ENCODE measurements at regions not wholly inside any gene's neighbourhood (a gene's known extent, or its start where the extent isn't known, plus 50 kb on each side); places are given as distances from the start of the nearest gene placed in this dataset.

GRCh38 chr4:106694232-106694631 lies 325.7 kb upstream of the GIMD1 start:
- H2AFZ ChIP-seq (ENCODE audit: low read length) = no peak overlapping the region
- no peak overlapping the region for H4K8ac ChIP-seq (replicated peaks; ENCODE audit: insufficient read length, low read depth, low read length)
- no peaks in the 10 kb centered on the region for H3K4me1 Mint-ChIP-seq
- no peak overlapping the region for H2AK5ac ChIP-seq (ENCODE audit: insufficient read length, low read length)
- no peak overlapping the region for H3K56ac ChIP-seq (ENCODE audit: insufficient read length, low read depth, low read length)
- no peak for DNase-seq
- H3K36me3 Mint-ChIP-seq (ENCODE audit: insufficient read depth in 1 of 3, low read depth in 3 of 3) = no peaks in the 10 kb centered on the region
- WGBS (ENCODE audit: extremely low coverage, insufficient read length, low lambda C conversion rate) = no CpG with 5 or more reads among the region's 2 CpGs
- H3K9me3 Mint-ChIP-seq = no peaks in the 10 kb centered on the region
- H4K91ac ChIP-seq (ENCODE audit: insufficient read length, low read depth, low read length) = no peak overlapping the region
- no peaks in the 10 kb centered on the region for H3K23me2 ChIP-seq (ENCODE audit: insufficient read length, low read depth, low read length, poor library complexity, severe bottlenecking)
- H2BK15ac ChIP-seq (ENCODE audit: low read depth, low read length) = no peak overlapping the region
- H3K4me1 ChIP-seq (ENCODE audit: insufficient read depth, low read length) = no peaks in the 10 kb centered on the region
- no peak overlapping the region for H3K4ac ChIP-seq (ENCODE audit: low read depth, low read length)
- H3K4me2 ChIP-seq (ENCODE audit: insufficient read depth, insufficient read length, low read length) = no peak overlapping the region
- H3K18ac ChIP-seq (ENCODE audit: insufficient read length, low read depth, low read length) = no peak overlapping the region
- H3K27me3 Mint-ChIP-seq (ENCODE audit: low read depth) = no peaks in the 10 kb centered on the region
- TF ChIP-seq CTCF (conservative IDR thresholded peaks at IDR 0.05) = no peak
- H3K14ac ChIP-seq (ENCODE audit: insufficient read depth, low read length) = no peak overlapping the region
- no peak overlapping the region for H3T11ph ChIP-seq (ENCODE audit: low read length)
- no peaks in the 10 kb centered on the region for H4K20me1 ChIP-seq (ENCODE audit: control insufficient read depth, insufficient read depth, insufficient read length)
- no peak overlapping the region for H3K27ac ChIP-seq (ENCODE audit: insufficient read length, low read depth, low read length)
- H3K79me2 ChIP-seq (ENCODE audit: insufficient read depth, low read length) = no peaks in the 10 kb centered on the region
- no peak overlapping the region for H2BK20ac ChIP-seq (ENCODE audit: low read depth, low read length, poor library complexity, severe bottlenecking)
- H4K5ac ChIP-seq (ENCODE audit: insufficient read length, low read depth, low read length) = no peak overlapping the region
- H2BK120ac ChIP-seq (ENCODE audit: low read depth, low read length, poor library complexity, severe bottlenecking) = no peak overlapping the region
- no peak overlapping the region for H3K9ac ChIP-seq (ENCODE audit: extremely low read depth, insufficient read length, low read length)
- no peaks in the 10 kb centered on the region for H3K27me3 ChIP-seq (ENCODE audit: insufficient read depth, low read length)
- H3K23ac ChIP-seq (ENCODE audit: insufficient read length, low read depth, low read length) = no peak overlapping the region
- no peak overlapping the region for H3K4me3 Mint-ChIP-seq
- no peaks in the 10 kb centered on the region for H3K9me3 ChIP-seq (ENCODE audit: control insufficient read depth, low read depth, low read length)
- no peaks in the 10 kb centered on the region for H3K79me1 ChIP-seq (ENCODE audit: insufficient read depth, low read depth, low read length, poor library complexity, severe bottlenecking)
- H2BK12ac ChIP-seq (ENCODE audit: insufficient read length, low read depth, low read length) = no peak overlapping the region
- H3K27ac Mint-ChIP-seq = no peak overlapping the region; a peak in 1 of 7 replicates
- no peak overlapping the region for H2BK5ac ChIP-seq (ENCODE audit: insufficient read length, low read length)

All from H9 (cell line).